SU-DHL-6 (cell line): ENCODE measurements at regions not wholly inside any gene's neighbourhood (a gene's known extent, or its start where the extent isn't known, plus 50 kb on each side); places are given as distances from the start of the nearest gene placed in this dataset.

Source experiments
- EZH2phosphoT487 ChIP-seq: fragments of 200-600 bp; sonication (generic), shearing (Covaris generic); conservative IDR thresholded peaks from 2 replicates; pipeline ENCODE4 v1.6.1; 2018; ENCODE audit warnings: mild to moderate bottlenecking, antibody characterized with exemption, low read length, moderate library complexity, mixed read lengths
- TF ChIP-seq, protein P1 (sequence below): fragments of 200-600 bp; sonication (generic); IDR thresholded peaks from one replicate; pipeline ENCODE4 v1.5.1; 2017; ENCODE audit warnings: antibody characterized with exemption, mild to moderate bottlenecking, low read length, moderate library complexity; ENCODE audit not compliant: insufficient read depth, poor library complexity, severe bottlenecking

DNA sequence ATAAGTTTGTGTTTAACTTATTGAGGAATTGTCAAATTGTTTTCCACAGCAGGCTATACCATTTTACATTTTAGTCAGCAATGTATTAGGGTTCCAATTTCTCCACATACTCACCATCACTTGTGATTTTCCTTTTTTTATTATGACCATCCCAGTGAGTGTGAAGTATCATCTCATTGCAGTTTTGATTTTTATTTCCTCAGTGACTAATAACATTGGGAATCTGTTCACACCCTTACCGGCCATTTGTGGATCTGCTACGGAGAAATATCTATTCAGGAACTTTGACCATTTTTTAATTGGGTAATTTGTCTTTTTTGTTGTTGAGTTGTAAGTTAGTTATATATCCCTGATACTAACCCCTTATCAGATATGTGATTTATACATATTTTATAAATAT lies 54.8 kb upstream of the LMCD1 start:
- TF ChIP-seq, protein P1, sequence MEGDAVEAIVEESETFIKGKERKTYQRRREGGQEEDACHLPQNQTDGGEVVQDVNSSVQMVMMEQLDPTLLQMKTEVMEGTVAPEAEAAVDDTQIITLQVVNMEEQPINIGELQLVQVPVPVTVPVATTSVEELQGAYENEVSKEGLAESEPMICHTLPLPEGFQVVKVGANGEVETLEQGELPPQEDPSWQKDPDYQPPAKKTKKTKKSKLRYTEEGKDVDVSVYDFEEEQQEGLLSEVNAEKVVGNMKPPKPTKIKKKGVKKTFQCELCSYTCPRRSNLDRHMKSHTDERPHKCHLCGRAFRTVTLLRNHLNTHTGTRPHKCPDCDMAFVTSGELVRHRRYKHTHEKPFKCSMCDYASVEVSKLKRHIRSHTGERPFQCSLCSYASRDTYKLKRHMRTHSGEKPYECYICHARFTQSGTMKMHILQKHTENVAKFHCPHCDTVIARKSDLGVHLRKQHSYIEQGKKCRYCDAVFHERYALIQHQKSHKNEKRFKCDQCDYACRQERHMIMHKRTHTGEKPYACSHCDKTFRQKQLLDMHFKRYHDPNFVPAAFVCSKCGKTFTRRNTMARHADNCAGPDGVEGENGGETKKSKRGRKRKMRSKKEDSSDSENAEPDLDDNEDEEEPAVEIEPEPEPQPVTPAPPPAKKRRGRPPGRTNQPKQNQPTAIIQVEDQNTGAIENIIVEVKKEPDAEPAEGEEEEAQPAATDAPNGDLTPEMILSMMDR = no peak
- no peak for TF ChIP-seq EZH2phosphoT487
